ENCODE measurements at regions not wholly inside any gene's neighbourhood (a gene's known extent, or its start where the extent isn't known, plus 50 kb on each side); places are given as distances from the start of the nearest gene placed in this dataset.

DNA sequence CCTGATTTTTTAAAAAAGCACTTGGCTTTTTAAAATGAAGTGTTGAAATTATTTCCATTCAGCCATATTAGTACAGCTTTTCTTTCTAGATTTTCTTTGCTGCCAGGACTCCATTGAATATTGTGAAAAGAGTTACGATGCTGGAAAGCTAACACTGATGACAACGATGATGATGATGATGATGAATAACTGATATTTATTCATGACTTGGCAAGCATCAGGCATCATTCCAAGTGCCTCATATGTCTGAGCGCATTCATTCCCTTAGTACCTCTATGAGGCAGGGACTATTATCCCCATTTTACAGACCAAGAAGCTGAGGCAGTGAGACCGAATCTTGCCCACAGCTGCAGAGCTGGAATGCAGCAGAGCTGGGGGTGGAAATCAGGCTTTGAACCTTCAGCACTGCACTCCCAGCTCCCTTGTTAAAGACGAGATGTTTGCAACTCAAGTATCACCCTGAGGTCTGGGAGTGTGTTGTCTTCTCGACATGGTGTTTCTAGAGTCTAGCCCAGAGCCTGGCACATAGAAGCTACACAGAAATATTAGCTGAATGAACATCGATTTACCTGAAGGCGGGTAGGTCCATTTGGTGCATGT is 85.5 kb upstream of the FRMD1 start:
- TF ChIP-seq, protein P1, sequence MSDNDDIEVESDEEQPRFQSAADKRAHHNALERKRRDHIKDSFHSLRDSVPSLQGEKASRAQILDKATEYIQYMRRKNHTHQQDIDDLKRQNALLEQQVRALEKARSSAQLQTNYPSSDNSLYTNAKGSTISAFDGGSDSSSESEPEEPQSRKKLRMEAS (IDR thresholded peaks at IDR 0.05), result no peak
- no peak for TF ChIP-seq EP300 (IDR thresholded peaks at IDR 0.05; ENCODE audit: borderline replicate concordance)
- no peak for TF ChIP-seq REST (IDR thresholded peaks at IDR 0.05; ENCODE audit: low read depth)
- TF ChIP-seq TCF12 (IDR thresholded peaks at IDR 0.05; ENCODE audit: low read depth), result no peak
- TF ChIP-seq NFIC (IDR thresholded peaks at IDR 0.05), result no peak
- no peak for TF ChIP-seq CEBPB (IDR thresholded peaks at IDR 0.05)
- TF ChIP-seq RAD21 (IDR thresholded peaks at IDR 0.05; ENCODE audit: low read depth), result no peak
- no peak for TF ChIP-seq YY1 (IDR thresholded peaks at IDR 0.05; ENCODE audit: low read depth)
- TF ChIP-seq TAF1 (IDR thresholded peaks at IDR 0.05; ENCODE audit: low read depth), result no peak
- TF ChIP-seq EGR1 (IDR thresholded peaks at IDR 0.05), result no peak
- no peak for TF ChIP-seq TEAD4 (IDR thresholded peaks at IDR 0.05)
- TF ChIP-seq FOXM1 (IDR thresholded peaks at IDR 0.05; ENCODE audit: borderline replicate concordance, low read depth), result no peak

Data from Ishikawa (cell line).